GM21526 (cell line): ENCODE measurements at regions not wholly inside any gene's neighbourhood (a gene's known extent, or its start where the extent isn't known, plus 50 kb on each side); places are given as distances from the start of the nearest gene placed in this dataset.
A peak's percentile ranks its signal among the peaks of the same experiment; 100 is the strongest.
"Not testable (repeated sequence)": the region's sequence is repeated elsewhere in the genome, so short reads cannot be mapped to it uniquely, and the experiment has no call there.

Experiments used
- ATAC-seq: cut with Tn5 transposase; IDR thresholded peaks from one replicate; pipeline ENCODE4 v1.9.1; 2021; ENCODE audit warnings: moderate library complexity; ENCODE audit not compliant: unreplicated experiment, low FRiP score

DNA sequence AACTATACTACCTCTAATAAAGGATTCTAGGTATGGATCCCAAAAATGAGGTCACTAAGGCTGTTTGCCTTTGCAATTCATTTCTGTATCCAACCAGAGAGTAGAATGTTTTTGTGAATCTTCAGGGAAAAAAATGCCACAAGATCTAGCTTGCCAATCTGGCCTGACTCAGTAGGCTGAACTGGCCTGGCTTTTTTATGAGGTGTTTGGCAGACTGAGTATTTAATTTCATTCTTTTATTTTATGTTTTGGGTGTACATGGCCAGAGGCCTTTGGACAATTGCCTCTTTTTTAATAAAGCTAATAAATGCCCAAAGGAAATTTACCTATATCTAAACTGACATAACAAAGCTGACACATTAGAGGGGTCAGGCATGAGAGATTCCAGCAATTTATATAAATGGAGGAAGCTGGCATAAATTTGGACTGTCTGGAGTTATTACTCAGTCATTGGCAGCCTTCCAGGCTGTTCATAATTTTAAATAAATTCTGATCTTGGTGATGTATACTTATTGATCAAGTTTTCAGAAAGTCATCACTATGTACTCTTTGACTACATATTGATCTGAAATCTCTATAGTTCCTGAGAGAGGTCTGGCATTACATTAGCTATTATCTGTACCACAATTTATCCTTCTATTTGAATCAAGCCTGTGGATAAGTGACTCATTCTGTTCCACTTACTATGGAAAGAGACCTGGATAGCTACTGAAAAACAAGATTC is 376.4 kb upstream of the NOCT start:
- ATAC-seq = no peak

DNA sequence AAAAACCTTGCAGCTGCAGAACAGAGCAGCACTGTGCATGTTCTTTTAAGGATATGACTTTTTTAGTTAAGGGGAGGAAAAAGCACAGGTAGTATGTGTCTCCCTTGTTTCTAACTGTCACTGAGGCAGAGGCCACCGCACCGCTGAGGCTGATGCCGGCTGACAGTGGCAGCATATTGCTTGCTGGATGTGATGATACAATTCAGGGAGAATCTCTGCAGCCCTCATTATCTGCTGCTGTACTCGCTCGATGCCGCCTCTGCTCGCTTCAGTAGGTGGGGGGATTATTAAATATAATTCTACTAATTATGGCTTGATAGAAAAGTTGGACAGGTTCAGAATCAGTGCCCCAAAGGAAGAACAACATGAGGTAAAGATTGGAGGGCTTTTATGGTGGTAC is 378.8 kb upstream of the NOCT start:
- ATAC-seq = no peak

DNA sequence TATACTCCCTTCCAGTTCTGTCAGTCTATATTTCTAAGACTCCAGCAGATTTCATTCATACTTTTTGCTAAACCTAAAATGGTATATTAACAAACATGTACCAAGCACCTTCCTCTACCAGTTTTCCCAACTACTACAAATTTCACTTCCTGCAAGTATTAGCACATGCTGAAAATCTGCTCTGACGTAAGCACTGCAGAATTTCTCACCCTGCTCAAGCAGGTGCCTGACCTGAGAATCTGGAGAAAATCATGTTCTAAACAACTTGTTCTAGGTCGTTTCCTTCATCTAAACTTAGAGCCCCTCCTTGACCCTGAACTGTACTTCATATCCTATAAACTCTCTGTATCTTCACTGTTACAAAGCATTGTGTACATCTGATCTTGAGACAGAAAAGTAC is 380.7 kb upstream of the NOCT start:
- ATAC-seq = no peak

DNA sequence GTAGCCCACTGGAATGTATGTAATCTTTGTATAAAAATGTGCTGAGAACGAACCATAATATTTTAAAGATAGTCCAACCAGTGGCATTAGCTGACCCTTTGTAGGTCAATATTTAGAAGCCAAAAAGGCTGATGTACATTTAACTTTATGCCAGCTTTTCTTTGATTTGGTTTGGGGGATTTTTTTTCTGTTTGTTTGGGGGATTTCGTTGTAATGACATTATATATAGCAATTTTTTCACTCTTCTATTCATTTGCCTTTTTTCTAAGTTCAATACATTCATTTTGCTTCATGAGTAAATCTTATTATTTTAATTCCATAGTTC is 382.0 kb upstream of the NOCT start:
- ATAC-seq = no peak

DNA sequence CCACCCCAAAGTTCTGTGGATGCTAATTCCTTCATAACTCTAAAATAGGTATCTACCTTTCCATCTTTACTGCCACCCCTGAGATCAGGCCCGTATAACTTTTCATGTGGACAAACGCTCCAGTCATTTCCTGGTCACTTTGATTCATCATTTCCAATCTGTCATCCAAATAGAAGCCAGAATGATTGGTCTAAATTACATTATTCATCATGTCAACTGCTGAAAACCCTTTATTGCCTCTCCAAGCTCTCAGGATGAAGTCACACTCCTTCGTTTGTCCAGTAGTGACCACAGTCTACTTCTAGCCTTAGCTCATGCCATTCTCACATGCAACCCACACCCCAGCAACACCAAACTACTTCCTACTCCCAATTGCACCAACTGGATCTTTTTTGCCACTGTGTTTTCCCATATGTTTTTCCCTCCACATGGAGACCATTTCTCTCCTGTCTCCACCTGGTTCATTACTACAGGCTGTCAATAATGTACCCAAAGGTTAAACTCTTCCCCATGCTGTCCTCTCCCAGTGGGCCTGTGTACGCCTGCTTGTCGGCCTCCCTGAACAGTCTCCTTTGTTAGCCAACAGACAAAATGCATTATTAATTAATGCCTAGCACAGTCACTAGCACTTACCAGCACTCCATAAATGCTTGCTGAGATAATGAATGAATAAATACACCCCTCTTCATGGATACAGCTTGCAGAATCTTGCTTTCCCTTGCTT is 382.6 kb upstream of the NOCT start:
- ATAC-seq = no peak

DNA sequence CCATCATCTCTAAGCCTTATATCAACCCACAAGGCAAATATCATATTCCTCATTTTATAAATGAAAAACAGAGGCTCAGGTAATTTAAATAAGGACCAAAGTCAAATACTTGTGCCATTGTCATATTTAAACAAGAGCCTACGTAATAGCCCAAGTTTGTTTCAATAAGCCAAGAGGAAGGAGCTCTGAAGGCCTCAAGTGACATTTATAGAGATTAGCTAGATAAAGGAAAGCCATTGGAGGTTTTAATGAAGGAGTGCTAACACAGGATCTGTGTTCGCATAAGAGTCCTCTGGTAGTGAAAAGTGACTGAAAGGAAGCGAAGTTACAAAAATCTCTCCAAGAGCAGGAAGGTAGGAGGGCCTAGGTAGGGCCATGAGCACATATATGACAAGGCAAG is 384.9 kb upstream of the NOCT start:
- no peak for ATAC-seq

DNA sequence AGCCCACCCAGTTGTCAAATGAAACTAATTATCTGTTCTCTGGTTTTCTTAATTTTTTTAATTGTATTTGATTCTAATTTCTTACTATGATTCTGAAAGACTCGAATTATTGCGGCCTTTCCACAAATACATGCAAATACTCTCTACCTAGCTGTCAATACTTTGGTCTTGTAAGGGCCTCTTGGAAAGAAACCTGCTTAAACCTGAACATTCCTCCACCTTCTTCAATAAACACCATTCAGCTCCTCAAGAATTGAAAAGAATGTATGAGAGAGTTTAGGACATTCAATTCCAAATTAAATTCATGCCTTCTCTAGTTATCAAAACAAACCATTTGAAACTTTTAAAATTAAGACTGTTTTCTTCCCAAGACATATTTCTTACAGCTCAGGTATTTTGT is 385.9 kb upstream of the NOCT start:
- no peak for ATAC-seq

DNA sequence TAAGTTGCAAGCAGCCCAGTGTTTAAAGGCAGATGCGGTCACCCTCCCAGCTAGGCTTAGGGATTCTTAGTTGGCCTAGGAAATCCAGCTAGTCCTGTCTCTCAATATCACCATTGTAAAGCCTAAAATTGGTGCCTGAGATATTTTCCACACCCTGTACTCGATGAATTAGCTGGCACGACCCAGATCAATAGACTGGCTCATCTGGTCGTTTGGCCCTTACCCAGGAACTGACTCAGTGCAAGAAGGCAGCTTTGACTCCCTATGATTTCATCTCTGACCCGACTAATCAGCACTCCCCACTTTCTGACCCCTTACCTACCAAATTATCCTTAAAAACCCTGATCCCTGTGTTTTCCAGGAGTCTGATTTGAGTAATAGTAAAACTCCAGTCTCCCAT is 384.9 kb upstream of the SLC7A11 start:
- ATAC-seq = no peak

DNA sequence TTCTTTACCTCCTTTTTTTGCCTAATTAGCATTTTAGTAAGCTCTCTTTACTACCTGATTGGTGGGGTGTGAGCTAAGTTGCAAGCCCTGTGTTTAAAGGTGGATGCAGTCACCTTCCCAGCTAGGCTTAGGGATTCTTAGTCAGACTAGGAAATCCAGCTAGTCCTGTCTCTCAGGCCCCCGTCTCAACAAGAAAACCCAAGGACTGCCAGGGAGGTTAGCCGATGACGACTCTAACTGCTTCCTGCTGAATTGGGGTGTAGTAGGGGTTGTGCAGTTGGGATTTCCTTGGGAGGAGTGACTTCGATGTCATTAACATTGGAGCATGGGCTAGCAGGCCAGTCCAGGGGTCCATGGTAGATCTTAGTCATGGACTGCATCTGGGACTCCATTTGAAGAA is 380.2 kb upstream of the SLC7A11 start:
- ATAC-seq = not testable (repeated sequence)

DNA sequence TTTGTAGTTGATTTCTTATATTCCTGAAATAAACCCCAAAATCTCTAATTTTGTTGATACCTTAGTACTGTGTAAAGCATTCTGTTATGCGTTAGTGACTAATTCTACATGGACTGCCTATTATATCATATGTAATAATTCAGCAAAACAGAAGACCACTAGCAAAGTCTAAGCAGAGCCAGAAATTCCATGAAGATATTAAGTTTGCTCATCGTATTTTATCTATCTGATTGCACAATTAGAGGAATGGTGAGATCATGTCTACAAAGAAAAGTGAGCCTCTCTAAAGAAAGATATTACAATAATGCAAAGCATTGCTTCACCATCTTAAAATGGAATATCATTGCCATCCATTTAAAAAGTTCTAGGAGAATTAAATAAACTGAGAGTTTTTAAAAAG is 374.6 kb upstream of the SLC7A11 start:
- ATAC-seq = no peak

DNA sequence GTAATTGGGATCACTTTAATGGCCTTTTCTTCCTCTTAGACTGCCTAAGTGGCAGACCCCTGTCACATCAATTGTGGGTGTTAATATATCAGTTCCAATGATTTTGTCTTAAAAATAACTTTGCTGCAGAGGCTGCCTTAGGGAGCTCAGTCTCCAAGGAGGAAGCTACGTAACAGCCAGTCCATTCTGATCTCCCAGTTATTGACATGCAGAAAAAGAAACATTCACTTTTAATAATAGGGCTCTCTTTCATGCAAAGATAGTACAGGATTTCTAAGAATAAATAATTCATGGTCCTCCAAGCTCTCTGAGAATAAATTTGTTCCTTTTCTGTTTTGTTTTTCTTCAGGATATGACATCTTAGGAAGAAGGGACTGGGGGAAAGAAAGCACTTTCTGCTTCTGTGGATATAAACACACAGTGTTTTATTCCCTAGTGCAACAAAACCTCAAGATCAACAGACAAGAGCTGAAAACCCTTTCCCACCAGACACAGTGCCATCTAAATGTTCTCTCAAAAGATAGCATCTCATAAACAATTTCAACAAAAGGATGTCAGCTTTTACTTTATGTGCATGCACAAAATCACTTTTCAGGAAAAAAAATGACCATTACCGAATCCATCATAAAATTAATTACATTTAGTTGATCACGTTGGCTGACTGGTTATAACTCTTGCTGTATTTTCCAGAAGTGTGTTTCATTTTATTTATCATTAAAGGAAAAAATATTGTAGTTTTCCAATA is 372.4 kb upstream of the SLC7A11 start:
- no peak for ATAC-seq

DNA sequence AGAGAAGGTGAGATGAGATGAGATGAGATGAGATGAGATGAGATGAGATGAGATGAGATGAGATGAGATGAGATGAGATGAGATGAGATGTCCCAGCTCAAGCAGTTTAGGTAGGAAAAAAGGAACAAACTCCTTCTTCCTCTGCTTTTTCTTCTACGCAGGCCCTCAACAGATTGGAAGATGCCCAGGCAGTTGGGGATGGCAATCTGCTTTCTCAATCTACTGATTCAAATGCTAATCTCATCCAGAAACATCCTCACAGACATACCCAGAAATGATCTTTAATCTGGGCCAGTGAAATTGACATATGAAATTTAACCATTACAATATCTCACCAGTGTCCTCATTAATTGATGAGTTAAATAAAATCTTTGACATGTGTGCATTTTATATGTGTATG is 370.3 kb upstream of the SLC7A11 start:
- ATAC-seq = no peak

DNA sequence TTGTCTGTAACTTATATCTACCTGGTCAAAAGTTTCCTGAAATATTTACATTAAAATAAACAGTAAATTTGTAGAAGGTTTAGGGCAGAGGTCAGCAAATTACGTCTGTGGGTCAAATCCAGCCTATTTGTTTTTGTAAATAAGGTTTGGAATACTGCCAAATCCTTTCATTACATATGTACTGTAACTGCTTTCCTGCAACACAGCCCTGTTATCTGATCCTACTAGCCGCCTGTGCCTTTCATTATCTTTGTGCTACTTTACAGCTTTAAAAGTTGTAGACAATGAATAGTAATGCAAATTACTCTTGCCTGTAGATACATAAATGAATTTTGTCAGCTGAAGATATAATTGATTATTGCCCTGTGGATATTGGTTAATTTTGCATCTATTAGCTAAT is 369.6 kb upstream of the SLC7A11 start:
- no peak for ATAC-seq

DNA sequence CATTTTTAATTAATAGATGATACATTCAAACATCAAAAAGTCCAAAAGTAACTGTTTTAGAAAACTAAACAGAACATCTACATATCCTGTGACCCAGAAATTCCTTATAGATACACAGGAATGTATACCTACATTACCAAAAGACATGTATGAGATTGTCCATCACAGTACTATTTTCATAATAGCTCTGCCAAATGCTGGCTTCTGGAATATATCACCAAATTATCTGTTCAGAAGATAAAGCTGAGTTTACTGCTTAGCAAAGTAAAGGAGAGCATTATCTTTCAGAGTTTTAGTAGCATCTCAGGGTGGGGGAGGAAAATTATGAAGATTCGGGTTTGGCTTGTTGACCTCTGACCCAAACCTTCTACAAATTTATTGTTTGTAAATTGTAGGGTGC is 368.9 kb upstream of the SLC7A11 start:
- ATAC-seq = no peak

DNA sequence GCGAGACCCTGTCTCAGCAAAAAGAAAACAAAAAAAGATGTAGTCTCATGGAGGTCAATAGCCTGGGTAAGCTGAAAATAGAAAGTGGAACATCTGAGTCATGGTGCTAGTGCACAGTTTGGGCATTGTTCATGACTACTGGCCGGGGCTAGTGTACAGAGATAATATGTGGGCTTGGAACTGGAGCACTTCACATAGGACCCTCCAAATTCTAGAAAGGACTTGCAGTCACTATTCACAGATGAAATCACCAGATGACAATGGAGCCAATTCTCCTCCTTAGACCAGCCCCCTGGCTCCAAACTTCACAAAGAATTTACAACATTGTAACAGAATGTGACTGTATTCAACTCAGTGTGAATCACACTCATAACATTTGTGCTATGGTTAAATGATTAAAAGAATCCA is 367.8 kb upstream of the SLC7A11 start:
- ATAC-seq = no peak

DNA sequence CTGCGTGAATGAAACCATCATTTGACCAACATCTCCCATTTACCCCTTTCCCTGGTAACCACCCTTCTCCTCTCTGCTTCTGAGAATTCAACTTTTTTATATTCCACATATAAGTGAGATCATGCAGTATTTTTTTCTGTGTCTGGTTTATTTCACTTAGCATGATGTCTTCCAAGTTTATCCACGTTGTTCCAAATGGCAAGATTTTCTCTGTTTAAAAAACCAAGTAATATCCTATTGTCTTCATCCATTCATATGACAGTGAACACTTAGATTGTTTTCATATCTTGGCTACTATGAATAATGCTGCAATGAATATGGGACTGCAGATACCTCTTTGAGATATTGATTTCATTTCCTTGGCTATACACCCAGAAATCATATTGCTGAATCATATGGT is 362.4 kb upstream of the SLC7A11 start:
- no peak for ATAC-seq

DNA sequence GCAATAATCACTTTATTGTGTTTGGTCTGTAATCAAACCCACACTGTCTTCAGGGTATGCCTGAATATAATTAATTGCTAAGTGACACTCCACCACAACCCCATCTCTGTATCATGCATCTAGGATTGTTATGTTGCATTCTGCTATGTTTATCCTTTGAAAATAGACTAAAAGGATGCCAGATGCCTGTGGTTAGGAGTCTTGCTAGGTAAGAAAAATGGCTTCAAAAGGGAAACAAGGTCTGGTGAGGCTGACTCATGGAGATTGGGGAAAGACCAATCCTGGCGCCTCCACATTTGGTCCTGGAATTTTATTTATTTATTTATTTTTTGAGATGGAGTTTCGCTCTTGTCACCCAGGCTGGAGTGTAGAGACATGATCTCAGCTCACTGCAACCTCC is 360.5 kb upstream of the SLC7A11 start:
- ATAC-seq = no peak

DNA sequence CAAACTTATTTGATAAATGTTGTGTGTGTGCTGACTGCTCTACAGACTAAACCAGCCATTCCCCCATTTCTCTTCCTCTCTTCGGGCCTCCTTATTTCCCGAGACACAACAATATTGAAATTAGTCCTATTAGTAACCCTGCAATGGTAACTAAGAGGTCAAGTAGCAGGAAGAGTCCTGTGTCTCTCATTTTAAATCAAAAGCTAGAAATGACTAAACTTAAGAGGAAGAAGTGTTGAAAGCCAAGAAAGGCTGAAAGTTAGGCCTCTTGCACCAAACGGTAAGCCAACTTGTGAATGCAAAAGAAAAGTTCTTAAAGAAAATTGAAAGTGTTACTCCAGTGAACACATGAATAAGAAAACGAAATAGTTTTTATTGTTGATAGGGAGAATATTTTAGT is 357.8 kb upstream of the SLC7A11 start:
- ATAC-seq = peak; percentile 73

DNA sequence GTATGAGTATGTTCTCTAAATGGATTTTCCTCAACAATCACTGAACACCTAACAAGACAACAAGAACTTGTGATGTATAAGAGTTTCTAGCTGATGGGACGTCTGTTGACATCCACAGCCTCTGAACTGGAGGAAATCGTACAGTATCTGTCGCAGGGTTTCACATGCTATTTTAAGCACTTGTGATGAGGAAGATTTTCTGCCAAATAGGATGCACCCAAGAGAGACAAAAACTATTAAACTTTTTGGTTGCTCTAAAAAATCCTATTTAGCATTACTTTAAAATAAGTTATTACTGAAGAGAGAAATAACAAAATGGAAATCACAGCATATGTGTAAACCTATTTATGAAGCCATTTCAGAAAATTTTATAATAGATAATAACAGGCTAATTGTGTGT is 356.1 kb upstream of the SLC7A11 start:
- no peak for ATAC-seq

DNA sequence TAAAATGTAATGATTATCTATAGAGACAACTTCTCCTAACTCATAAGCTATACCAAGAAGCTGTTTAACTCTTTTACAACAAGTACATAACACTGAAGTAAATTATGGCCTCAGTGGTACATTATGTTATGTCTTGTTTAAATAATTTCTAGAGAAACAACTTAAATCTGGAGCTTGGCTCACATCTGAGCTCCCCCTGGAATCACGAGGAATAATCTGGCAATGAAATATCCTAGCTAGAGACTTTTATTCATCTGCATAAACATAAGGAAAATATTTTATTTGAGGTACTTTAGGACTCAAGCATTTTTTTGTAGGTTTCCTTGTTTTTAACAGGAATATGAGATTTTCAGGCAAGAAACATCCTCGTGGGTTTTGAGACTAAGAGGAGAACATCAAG is 354.7 kb upstream of the SLC7A11 start:
- ATAC-seq = no peak

DNA sequence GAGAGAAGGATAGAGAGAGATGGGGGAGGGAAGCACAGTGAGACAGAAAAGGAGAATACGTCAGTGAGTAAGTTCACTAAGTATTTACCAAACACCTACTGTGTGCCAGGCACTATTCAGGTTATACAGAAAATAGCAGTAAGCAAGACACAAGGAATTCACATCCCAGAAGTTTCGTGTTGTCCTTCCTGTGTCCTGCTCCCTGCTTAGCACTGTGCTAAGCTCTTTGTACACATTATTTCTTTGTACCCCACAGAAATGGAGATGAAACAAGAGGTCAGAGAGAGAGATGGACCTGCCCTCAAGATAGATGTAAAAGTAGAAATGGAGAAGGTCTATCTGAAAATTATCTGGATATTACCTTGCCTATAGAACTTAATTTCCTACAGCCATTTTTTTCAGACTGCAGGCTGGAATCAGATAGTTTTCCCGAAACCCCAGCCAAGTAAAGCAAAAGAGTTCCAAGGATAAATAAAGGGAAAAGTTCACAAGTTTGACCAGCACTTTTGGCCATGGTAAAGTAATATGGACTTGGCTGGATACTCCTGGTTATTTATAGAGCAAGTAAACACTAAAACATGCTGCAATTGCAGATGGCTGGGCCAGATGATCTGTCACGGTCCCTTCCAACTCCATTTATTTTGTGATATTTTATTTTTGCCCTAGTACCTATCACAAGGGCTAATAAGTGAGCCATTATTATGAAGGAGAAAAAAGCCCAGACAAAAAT is 353.7 kb upstream of the SLC7A11 start:
- no peak for ATAC-seq
